ENCODE measurements at regions not wholly inside any gene's neighbourhood (a gene's known extent, or its start where the extent isn't known, plus 50 kb on each side); places are given as distances from the start of the nearest gene placed in this dataset.
A peak's percentile ranks its signal among the peaks of the same experiment; 100 is the strongest.

GRCh38 chr1:194171596-194171995 lies 985.2 kb upstream of the B3GALT2 start:
- DNase-seq (ENCODE audit: low read depth in 4 of 4, low spot score in 2 of 4), result no peak

GRCh38 chr1:194167956-194168640 lies 981.7 kb upstream of the B3GALT2 start:
- no peak for DNase-seq (ENCODE audit: low read depth in 4 of 4, low spot score in 2 of 4)

- peak in 3 of 4 donors; percentile 7 to 21 (median 11) for DNase-seq (ENCODE audit: low read depth in 4 of 4, low spot score in 2 of 4)
Measured at GRCh38 chr1:194164755-194165154, 978.3 kb upstream of the B3GALT2 start.

GRCh38 chr1:194161591-194161990 lies 975.2 kb upstream of the B3GALT2 start:
- DNase-seq (ENCODE audit: low read depth in 4 of 4, low spot score in 2 of 4), result no peak

GRCh38 chr1:194159941-194160340 lies 973.5 kb upstream of the B3GALT2 start:
- DNase-seq (ENCODE audit: low read depth in 4 of 4, low spot score in 2 of 4), result no peak

- DNase-seq (ENCODE audit: low read depth in 4 of 4, low spot score in 2 of 4), result no peak
Measured at GRCh38 chr1:194155962-194156361, 969.5 kb upstream of the B3GALT2 start.

- no peak for DNase-seq (ENCODE audit: low read depth in 4 of 4, low spot score in 2 of 4)
Measured at GRCh38 chr1:194151056-194151455, 964.6 kb upstream of the B3GALT2 start.

GRCh38 chr1:194150242-194150641 lies 963.8 kb upstream of the B3GALT2 start:
- no peak for DNase-seq (ENCODE audit: low read depth in 4 of 4, low spot score in 2 of 4)

GRCh38 chr1:194133152-194133551 lies 946.7 kb upstream of the B3GALT2 start:
- DNase-seq (ENCODE audit: low read depth in 4 of 4, low spot score in 2 of 4), result no peak

- no peak for DNase-seq (ENCODE audit: low read depth in 4 of 4, low spot score in 2 of 4)
Measured at GRCh38 chr1:194118086-194118485, 931.7 kb upstream of the B3GALT2 start.

GRCh38 chr1:194117582-194117981 lies 931.2 kb upstream of the B3GALT2 start:
- no peak for DNase-seq (ENCODE audit: low read depth in 4 of 4, low spot score in 2 of 4)

GRCh38 chr1:194114288-194114687 lies 927.9 kb upstream of the B3GALT2 start:
- peak in 1 of 4 donors; percentile 12 for DNase-seq (ENCODE audit: low read depth in 4 of 4, low spot score in 2 of 4)

GRCh38 chr1:194105381-194105780 lies 919.0 kb upstream of the B3GALT2 start:
- DNase-seq (ENCODE audit: low read depth in 4 of 4, low spot score in 2 of 4), result no peak

GRCh38 chr1:194104247-194104844 lies 917.9 kb upstream of the B3GALT2 start:
- DNase-seq (ENCODE audit: low read depth in 4 of 4, low spot score in 2 of 4), result no peak

GRCh38 chr1:194103516-194104246 lies 917.3 kb upstream of the B3GALT2 start:
- no peak for DNase-seq (ENCODE audit: low read depth in 4 of 4, low spot score in 2 of 4)

GRCh38 chr1:194103101-194103500 lies 916.7 kb upstream of the B3GALT2 start:
- no peak for DNase-seq (ENCODE audit: low read depth in 4 of 4, low spot score in 2 of 4)

GRCh38 chr1:194102607-194103006 lies 916.2 kb upstream of the B3GALT2 start:
- no peak for DNase-seq (ENCODE audit: low read depth in 4 of 4, low spot score in 2 of 4)

- DNase-seq (ENCODE audit: low read depth in 4 of 4, low spot score in 2 of 4), result no peak
Measured at GRCh38 chr1:194084755-194085154, 898.3 kb upstream of the B3GALT2 start.

GRCh38 chr1:194081444-194081843 lies 895.0 kb upstream of the B3GALT2 start:
- DNase-seq (ENCODE audit: low read depth in 4 of 4, low spot score in 2 of 4), result no peak

- no peak for DNase-seq (ENCODE audit: low read depth in 4 of 4, low spot score in 2 of 4)
Measured at GRCh38 chr1:194080826-194081225, 894.4 kb upstream of the B3GALT2 start.

GRCh38 chr1:194078765-194079164 lies 892.4 kb upstream of the B3GALT2 start:
- no peak for DNase-seq (ENCODE audit: low read depth in 4 of 4, low spot score in 2 of 4)

- DNase-seq (ENCODE audit: low read depth in 4 of 4, low spot score in 2 of 4), result no peak
Measured at GRCh38 chr1:194076646-194077045, 890.2 kb upstream of the B3GALT2 start.

Measured in left renal cortex interstitium (tissue), 4 donors.